NT2/D1 (cell line): ENCODE measurements at regions not wholly inside any gene's neighbourhood (a gene's known extent, or its start where the extent isn't known, plus 50 kb on each side); places are given as distances from the start of the nearest gene placed in this dataset.

ENCODE experiments used
- SUZ12 ChIP-seq: IDR thresholded peaks from 2 replicates; pipeline ENCODE4 v1.6.1; 2011; ENCODE audit not compliant: insufficient read length, insufficient read depth; ENCODE audit errors: extremely low read depth
- YY1 ChIP-seq: IDR thresholded peaks from 2 replicates; pipeline ENCODE4 v1.6.1; 2011; ENCODE audit not compliant: insufficient read length, insufficient read depth
- ZNF274 ChIP-seq: IDR thresholded peaks from 2 replicates; pipeline ENCODE4 v1.6.1; 2011; ENCODE audit warnings: mild to moderate bottlenecking, low read depth, low read length

DNA sequence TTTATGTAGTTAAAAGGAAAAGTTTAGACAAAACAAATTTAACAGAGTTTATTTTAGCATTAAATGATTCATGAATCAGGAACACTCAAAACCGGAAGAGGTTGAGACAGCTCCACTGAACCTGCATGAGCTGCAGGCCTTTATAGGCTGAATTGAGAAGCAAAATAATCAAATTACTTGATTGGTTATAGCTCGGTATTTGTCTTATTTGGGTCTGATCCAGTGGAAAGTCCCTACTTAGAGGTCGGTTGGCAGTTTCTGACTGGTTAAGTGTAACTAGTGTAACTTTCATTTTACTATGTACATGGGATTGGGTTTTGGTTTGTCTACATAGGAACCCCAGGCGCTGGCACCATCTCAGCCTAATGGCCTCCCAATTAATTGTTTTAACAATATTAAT, 74.1 kb upstream of the PIK3R1 start:
- no peak for TF ChIP-seq YY1
- no peak for TF ChIP-seq SUZ12
- no peak for TF ChIP-seq ZNF274
